ENCODE measurements at regions not wholly inside any gene's neighbourhood (a gene's known extent, or its start where the extent isn't known, plus 50 kb on each side); places are given as distances from the start of the nearest gene placed in this dataset.

GRCh38 chr6:159416891-159417560, 247.8 kb downstream of the FNDC1 start:
- 89% methylated on average over 3 of the region's 4 CpGs for whole genome bisulfite sequencing (ENCODE audit: insufficient coverage)
- no peak overlapping the region for H3K9ac ChIP-seq (ENCODE audit: insufficient read depth, low read length, poor library complexity, severe bottlenecking)

DNA sequence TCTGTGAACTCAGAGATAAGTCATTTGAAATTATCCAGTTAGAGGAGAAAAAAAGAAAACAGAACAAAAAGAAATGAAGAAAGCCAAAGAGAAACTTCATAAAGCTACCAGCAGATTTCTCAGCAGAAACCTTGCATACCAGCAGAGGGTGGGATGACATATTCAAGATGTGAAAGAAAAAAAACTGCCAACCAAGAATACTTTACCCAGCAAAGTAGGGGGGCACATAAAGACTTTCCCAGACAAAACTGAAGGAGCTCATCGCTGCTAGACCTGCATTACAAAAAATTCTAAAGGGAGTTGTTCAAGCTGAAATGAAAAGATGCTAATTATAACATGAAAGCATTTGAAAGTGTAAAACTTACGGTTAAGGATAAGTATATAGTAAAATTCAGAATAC, 246.3 kb downstream of the FNDC1 start:
- no peak overlapping the region for H3K9ac ChIP-seq (ENCODE audit: insufficient read depth, low read length, poor library complexity, severe bottlenecking)
- no CpG with 5 or more reads among the region's 2 CpGs for WGBS (ENCODE audit: insufficient coverage)
- H3K4me3 Mint-ChIP-seq: no peak overlapping the region

More at GRCh38 chr6:159416891-159417560, 247.8 kb downstream of the FNDC1 start:
- H4K20me1 ChIP-seq (ENCODE audit: insufficient read depth, low read length): no peaks in the 10 kb centered on the region
- Mint-ChIP-seq H3K27ac (no peak overlapping the region), H3K36me3 (no peaks in the 10 kb centered on the region), H3K27me3 (ENCODE audit: low read depth in 3 of 3) (peaks cover 0 to 6% (median 2%) of the 10 kb centered on the region in 3 donors), H3K4me3 (no peak overlapping the region), H3K4me1 (no peaks in the 10 kb centered on the region), H3K9me3 (peaks cover 6 to 12% (median 8%) of the 10 kb centered on the region in 7 donors)
- no peak overlapping the region for H3K27ac ChIP-seq (ENCODE audit: low read depth in 1 of 2, low read length in 2 of 2)
- H2AFZ ChIP-seq (ENCODE audit: insufficient read depth, low read depth, low read length, poor library complexity, severe bottlenecking): no peak overlapping the region
- H3K4me3 ChIP-seq (replicated peaks in 1 of 3; ENCODE audit: low read depth in 2 of 3, low read length in 3 of 3): no peak overlapping the region
- no peaks in the 10 kb centered on the region for H3K27me3 ChIP-seq (ENCODE audit: control insufficient read depth in 2 of 2, insufficient read depth in 2 of 2, low read length in 2 of 2)
- no peaks in the 10 kb centered on the region for H3K36me3 ChIP-seq (replicated peaks in 1 of 2; ENCODE audit: control insufficient read depth in 1 of 2, insufficient read depth in 2 of 2, low read length in 2 of 2)
- no peak for DNase-seq
- no peak overlapping the region for H3K4me2 ChIP-seq (replicated peaks; ENCODE audit: extremely low read depth, low read length, poor library complexity, severe bottlenecking)
- H3K79me2 ChIP-seq (ENCODE audit: insufficient read depth, low read length): no peaks in the 10 kb centered on the region
- TF ChIP-seq, protein P1, sequence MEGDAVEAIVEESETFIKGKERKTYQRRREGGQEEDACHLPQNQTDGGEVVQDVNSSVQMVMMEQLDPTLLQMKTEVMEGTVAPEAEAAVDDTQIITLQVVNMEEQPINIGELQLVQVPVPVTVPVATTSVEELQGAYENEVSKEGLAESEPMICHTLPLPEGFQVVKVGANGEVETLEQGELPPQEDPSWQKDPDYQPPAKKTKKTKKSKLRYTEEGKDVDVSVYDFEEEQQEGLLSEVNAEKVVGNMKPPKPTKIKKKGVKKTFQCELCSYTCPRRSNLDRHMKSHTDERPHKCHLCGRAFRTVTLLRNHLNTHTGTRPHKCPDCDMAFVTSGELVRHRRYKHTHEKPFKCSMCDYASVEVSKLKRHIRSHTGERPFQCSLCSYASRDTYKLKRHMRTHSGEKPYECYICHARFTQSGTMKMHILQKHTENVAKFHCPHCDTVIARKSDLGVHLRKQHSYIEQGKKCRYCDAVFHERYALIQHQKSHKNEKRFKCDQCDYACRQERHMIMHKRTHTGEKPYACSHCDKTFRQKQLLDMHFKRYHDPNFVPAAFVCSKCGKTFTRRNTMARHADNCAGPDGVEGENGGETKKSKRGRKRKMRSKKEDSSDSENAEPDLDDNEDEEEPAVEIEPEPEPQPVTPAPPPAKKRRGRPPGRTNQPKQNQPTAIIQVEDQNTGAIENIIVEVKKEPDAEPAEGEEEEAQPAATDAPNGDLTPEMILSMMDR (IDR thresholded peaks at IDR 0.05): no peak
- H3K9me3 ChIP-seq (replicated peaks in 1 of 2; ENCODE audit: control insufficient read depth in 1 of 2, insufficient read depth in 1 of 2, low read length in 2 of 2): peaks cover 0 to 6% of the 10 kb centered on the region in 2 donors
- intact Hi-C loops (cut with micrococcal nuclease): no loop called here
- H3K4me1 ChIP-seq (ENCODE audit: control insufficient read depth in 1 of 2, insufficient read depth in 2 of 2, low read length in 2 of 2): no peaks in the 10 kb centered on the region

More for the DNA sequence above, 246.3 kb downstream of the FNDC1 start:
- H3K4me2 ChIP-seq (replicated peaks; ENCODE audit: extremely low read depth, low read length, poor library complexity, severe bottlenecking): no peak overlapping the region
- H4K20me1 ChIP-seq (ENCODE audit: insufficient read depth, low read length): no peaks in the 10 kb centered on the region
- Mint-ChIP-seq H3K27me3 (ENCODE audit: low read depth in 3 of 3) (peaks cover 0 to 4% (median 2%) of the 10 kb centered on the region in 3 donors), H3K4me1 (no peaks in the 10 kb centered on the region), H3K36me3 (no peaks in the 10 kb centered on the region), H3K9me3 (peaks cover 5 to 12% (median 8%) of the 10 kb centered on the region in 7 donors), H3K27ac (no peak overlapping the region)
- no peaks in the 10 kb centered on the region for H3K79me2 ChIP-seq (ENCODE audit: insufficient read depth, low read length)
- no peaks in the 10 kb centered on the region for H3K4me1 ChIP-seq (ENCODE audit: control insufficient read depth in 1 of 2, insufficient read depth in 2 of 2, low read length in 2 of 2)
- H3K9me3 ChIP-seq (replicated peaks in 1 of 2; ENCODE audit: control insufficient read depth in 1 of 2, insufficient read depth in 1 of 2, low read length in 2 of 2): peaks cover 0 to 6% of the 10 kb centered on the region in 2 donors
- no peak for DNase-seq
- no peak overlapping the region for H2AFZ ChIP-seq (ENCODE audit: insufficient read depth, low read depth, low read length, poor library complexity, severe bottlenecking)
- TF ChIP-seq, protein P1 (IDR thresholded peaks at IDR 0.05): no peak
- intact Hi-C loops (cut with micrococcal nuclease): no loop called here
- no peaks in the 10 kb centered on the region for H3K36me3 ChIP-seq (replicated peaks in 1 of 2; ENCODE audit: control insufficient read depth in 1 of 2, insufficient read depth in 2 of 2, low read length in 2 of 2)
- H3K4me3 ChIP-seq (replicated peaks in 1 of 3; ENCODE audit: low read depth in 2 of 3, low read length in 3 of 3): no peak overlapping the region
- H3K27me3 ChIP-seq (ENCODE audit: control insufficient read depth in 2 of 2, insufficient read depth in 2 of 2, low read length in 2 of 2): no peaks in the 10 kb centered on the region
- no peak overlapping the region for H3K27ac ChIP-seq (ENCODE audit: low read depth in 1 of 2, low read length in 2 of 2)

All from CD14-positive monocyte (primary cell).